HepG2 (cell line): ENCODE measurements at regions not wholly inside any gene's neighbourhood (a gene's known extent, or its start where the extent isn't known, plus 50 kb on each side); places are given as distances from the start of the nearest gene placed in this dataset.

Experiments used
- ATAC-seq: fragments of 200-7000 bp; cut with Tn5 transposase; 3 replicates; pipeline ENCODE4 v1.9.1; 2020; ENCODE audit warnings: mild to moderate bottlenecking, moderate library complexity
- BruUV-seq: library from RNA; stranded (reverse); fragments of 400-500 nt; replicated peaks from 2 replicates; lab custom pipeline; 2021; lab: Mats Ljungman, UMichigan
- CTCF ChIA-PET: fragments of 300-600 bp; formaldehyde crosslinking; extraction: SDS; loops from one replicate; lab custom pipeline; 2021; ENCODE audit warnings: low total read pairs, inconsistent platforms, low intra/inter-chr PET ratio; lab: Yijun Ruan, JAX
- POLR2A ChIA-PET: fragments of 350-600 bp; sonication (Branson Sonifier 250); formaldehyde crosslinking; loops from one replicate; lab custom pipeline; 2020; ENCODE audit warnings: antibody characterized with exemption, inconsistent platforms; lab: Yijun Ruan, JAX
- DNase-seq: peaks from one replicate; pipeline ENCODE4 v3.0.0-alpha.2; 2015; ENCODE audit warnings: low spot score
- FAIRE-seq: peaks from 3 replicates; lab custom pipeline; 2011; peaks lifted over from hg19 to GRCh38; lab: Jason Lieb, UNC
- H2AFZ ChIP-seq: one replicate; pipeline ENCODE4 v1.6.1; 2011; ENCODE audit warnings: low read length, inconsistent platforms
- H3K27ac ChIP-seq: fragments of 300-600 bp; 3 replicates; pipeline ENCODE4 v1.8.0; 2011; ENCODE audit warnings: mixed run types, mild to moderate bottlenecking, mixed read lengths, low read length, inconsistent platforms; ENCODE audit not compliant: insufficient read depth; ENCODE audit errors: extremely low read length
- H3K27me3 ChIP-seq, 2 experiments: fragments of 200-600 bp in 1 of 2; 2 replicates in 1 of 2; 3 replicates in 1 of 2; pipeline versions ENCODE4 v1.6.0 to v1.8.0; 2011; ENCODE audit warnings: low read length in 2 of 2, mild to moderate bottlenecking in 2 of 2, moderate library complexity in 2 of 2, inconsistent platforms in 1 of 2; ENCODE audit not compliant: insufficient read depth in 2 of 2, control insufficient read depth in 1 of 2
- H3K36me3 ChIP-seq, 2 experiments: fragments of 200-600 bp in 1 of 2; replicated peaks in 1 of 2; 2 replicates in 1 of 2; 3 replicates in 1 of 2; pipeline versions ENCODE4 v1.5.1 to v1.8.0; 2011; ENCODE audit warnings: low read length in 2 of 2, inconsistent platforms in 1 of 2; ENCODE audit not compliant: insufficient read depth in 2 of 2, control insufficient read depth in 1 of 2
- H3K4me1 ChIP-seq: 2 replicates; pipeline ENCODE4 v1.5.1; 2012; ENCODE audit warnings: low read length, inconsistent platforms; ENCODE audit not compliant: insufficient read depth
- H3K4me2 ChIP-seq: 2 replicates; pipeline ENCODE4 v1.6.0; 2011; ENCODE audit warnings: low read depth, low read length, inconsistent platforms
- H3K4me3 ChIP-seq, 3 experiments: fragments of 200-600 bp in 1 of 3; sonication (generic), shearing (Covaris generic) in 1 of 3; replicated peaks in 1 of 3; 2 replicates each; pipeline ENCODE4 v1.5.1; 2011 to 2016; ENCODE audit warnings: low read length in 3 of 3, inconsistent platforms in 2 of 3, low read depth in 2 of 3, mild to moderate bottlenecking in 2 of 3, control low read depth in 1 of 3, mixed read lengths in 1 of 3; ENCODE audit not compliant: insufficient read depth in 1 of 3
- H3K79me2 ChIP-seq: one replicate; pipeline ENCODE4 v1.6.1; 2011; ENCODE audit warnings: low read length, inconsistent platforms; ENCODE audit not compliant: insufficient read depth
- H3K9ac ChIP-seq: 2 replicates; pipeline ENCODE4 v1.6.0; 2011; ENCODE audit warnings: mild to moderate bottlenecking, low read depth, low read length, inconsistent platforms; ENCODE audit not compliant: insufficient read depth
- H3K9me3 ChIP-seq: 2 replicates; pipeline ENCODE4 v1.5.1; 2012; ENCODE audit warnings: mild to moderate bottlenecking, low read length
- H4K20me1 ChIP-seq: 2 replicates; pipeline ENCODE4 v1.6.0; 2011; ENCODE audit warnings: inconsistent platforms, mild to moderate bottlenecking, low read length, moderate library complexity; ENCODE audit not compliant: insufficient read depth
- ELF1 ChIP-seq: sonication (generic); formaldehyde crosslinking; IDR thresholded peaks from 2 replicates; pipeline ENCODE4 v1.4.0; 2020; ENCODE audit warnings: missing genetic modification reagents
- ETV6 ChIP-seq: sonication (generic); formaldehyde crosslinking; conservative IDR thresholded peaks from 2 replicates; pipeline ENCODE4 v1.4.0; 2020; ENCODE audit warnings: missing genetic modification reagents
- MTA3 ChIP-seq: sonication (generic); formaldehyde crosslinking; IDR thresholded peaks from 2 replicates; pipeline ENCODE4 v1.4.0; 2020; ENCODE audit warnings: missing genetic modification reagents
- NFIC ChIP-seq: IDR thresholded peaks from 2 replicates; pipeline ENCODE4 v1.6.1; 2012; ENCODE audit warnings: mild to moderate bottlenecking, low read length, inconsistent platforms
- RBM22 ChIP-seq: fragments of 200-400 bp; formaldehyde crosslinking; optimal IDR thresholded peaks from 2 replicates; pipeline ENCODE3; 2017; ENCODE audit warnings: mild to moderate bottlenecking, low read length, moderate library complexity
- REPIN1 ChIP-seq: sonication (generic); formaldehyde crosslinking; IDR thresholded peaks from 2 replicates; pipeline ENCODE4 v1.8.0; 2022; ENCODE audit warnings: missing genetic modification reagents, low read depth, mild to moderate bottlenecking, borderline replicate concordance
- SRY ChIP-seq: sonication (generic); formaldehyde crosslinking; IDR thresholded peaks from 2 replicates; pipeline ENCODE4 v1.8.0; 2022; ENCODE audit warnings: mild to moderate bottlenecking, missing genetic modification reagents
- TBX3 ChIP-seq: fragments of 450-650 bp; IDR thresholded peaks from 2 replicates; pipeline ENCODE4 v1.6.1; 2017; ENCODE audit warnings: antibody characterized with exemption, mild to moderate bottlenecking, inconsistent platforms, borderline replicate concordance
- TRAFD1 ChIP-seq: sonication (generic); formaldehyde crosslinking; IDR thresholded peaks from 2 replicates; pipeline ENCODE4 v1.5.1; 2020; ENCODE audit warnings: missing genetic modification reagents, mild to moderate bottlenecking, borderline replicate concordance
- ZBTB37 ChIP-seq: sonication (generic); formaldehyde crosslinking; IDR thresholded peaks from 2 replicates; pipeline ENCODE4 v1.4.0; 2020; ENCODE audit warnings: mild to moderate bottlenecking, missing genetic modification reagents
- ZNF17 ChIP-seq: sonication (generic); formaldehyde crosslinking; IDR thresholded peaks from 2 replicates; pipeline ENCODE4 v1.5.0; 2020; ENCODE audit warnings: mild to moderate bottlenecking, missing genetic modification reagents
- ZNF280D ChIP-seq: sonication (generic); formaldehyde crosslinking; IDR thresholded peaks from 2 replicates; pipeline ENCODE4 v1.5.1; 2020; ENCODE audit warnings: mild to moderate bottlenecking, missing genetic modification reagents
- ZNF362 ChIP-seq: sonication (generic); formaldehyde crosslinking; IDR thresholded peaks from 2 replicates; pipeline ENCODE4 v1.4.0; 2020; ENCODE audit warnings: missing genetic modification reagents, mild to moderate bottlenecking, borderline replicate concordance
- ZNF44 ChIP-seq: sonication (generic); formaldehyde crosslinking; IDR thresholded peaks from 2 replicates; pipeline ENCODE4 v1.5.1; 2020; ENCODE audit warnings: mild to moderate bottlenecking, missing genetic modification reagents
- ZNF576 ChIP-seq: sonication (generic); formaldehyde crosslinking; IDR thresholded peaks from 2 replicates; pipeline ENCODE4 v1.4.0; 2020; ENCODE audit warnings: mild to moderate bottlenecking, missing genetic modification reagents
- ZNF704 ChIP-seq: sonication (generic); formaldehyde crosslinking; IDR thresholded peaks from 2 replicates; pipeline ENCODE4 v1.8.1; 2023; ENCODE audit warnings: mild to moderate bottlenecking, inconsistent platforms, moderate library complexity, missing genetic modification reagents, borderline replicate concordance
- WGBS: methylation state at CpG from one replicate; pipeline ENCODE4 v1.1.6; 2017; ENCODE audit warnings: low lambda C conversion rate; 5-methylcytosine and 5-hydroxymethylcytosine counted together
- in situ Hi-C: cut with HindIII; loops from 2 replicates; pipeline ENCODE4 v1.10.0; 2017; ENCODE audit warnings: low pct_unique_long_range_greater_than_20kb; ENCODE audit not compliant: extremely low pct_ligation_motif_present
- intact Hi-C: fragments of 100-400 bp; cut with micrococcal nuclease; formaldehyde crosslinking; loops from one replicate; pipeline ENCODE4 v1.10.0; 2022; ENCODE audit not compliant: unreplicated experiment

GRCh38 chr7:137074391-137075030 is 206.1 kb downstream of the CHRM2 start:
- Histone ChIP-seq H3K4me2 (no peak overlapping the region), H3K4me1 (no peaks in the 10 kb centered on the region), H3K27me3 (no peaks in the 10 kb centered on the region), H3K9ac (no peak overlapping the region), H3K4me3 (no peak overlapping the region), H3K27ac (no peak overlapping the region), H4K20me1 (no peaks in the 10 kb centered on the region), H3K79me2 (no peaks in the 10 kb centered on the region), H2AFZ (no peak overlapping the region), H3K36me3 (no peaks in the 10 kb centered on the region), H3K9me3 (no peaks in the 10 kb centered on the region)
- BruUV-seq, result no TSS peak
- 3% methylated on average over 2 of the region's 2 CpGs for WGBS
- in situ Hi-C loops (no loop called here), intact Hi-C loops (no loop called here)
- ATAC-seq, result no peak
- no peak for DNase-seq
- ChIA-PET POLR2A (no interaction called here), CTCF (no interaction called here)
- FAIRE-seq, result no peak
- TF ChIP-seq TRAFD1 (CRISPR knock-in tag), result no peak
- TF ChIP-seq ZNF704, result no peak
- TF ChIP-seq TBX3, result no peak
- no peak for TF ChIP-seq ETV6 (CRISPR knock-in tag)
- TF ChIP-seq ZNF44 (CRISPR knock-in tag), result no peak
- TF ChIP-seq MTA3 (CRISPR knock-in tag), result no peak
- TF ChIP-seq RBM22, result no peak
- no peak for TF ChIP-seq NFIC
- TF ChIP-seq ZNF362, result no peak
- TF ChIP-seq SRY (CRISPR knock-in tag), result no peak
- TF ChIP-seq ELF1 (CRISPR knock-in tag), result no peak
- TF ChIP-seq ZNF576 (CRISPR knock-in tag), result no peak
- TF ChIP-seq ZBTB37 (CRISPR knock-in tag), result no peak
- TF ChIP-seq REPIN1, result no peak
- TF ChIP-seq ZNF17 (CRISPR knock-in tag), result no peak
- TF ChIP-seq ZNF280D, result no peak
